ENCODE measurements at regions not wholly inside any gene's neighbourhood (a gene's known extent, or its start where the extent isn't known, plus 50 kb on each side); places are given as distances from the start of the nearest gene placed in this dataset.
"Not testable (repeated sequence)": the region's sequence is repeated elsewhere in the genome, so short reads cannot be mapped to it uniquely, and the experiment has no call there.

GRCh38 chr14:30223966-30224365 is 296.3 kb upstream of the PRKD1 start:
- no peak for DNase-seq (ENCODE audit: low read depth)

- DNase-seq (ENCODE audit: low read depth): no peak
Measured at GRCh38 chr14:30225176-30225575, 297.5 kb upstream of the PRKD1 start.

GRCh38 chr14:30227436-30227835 is 299.8 kb upstream of the PRKD1 start:
- no peak for DNase-seq (ENCODE audit: low read depth)

GRCh38 chr14:30227876-30228275 is 300.2 kb upstream of the PRKD1 start:
- no peak for DNase-seq (ENCODE audit: low read depth)

- no peak for DNase-seq (ENCODE audit: low read depth)
Measured at GRCh38 chr14:30230719-30231118, 303.1 kb upstream of the PRKD1 start.

- DNase-seq (ENCODE audit: low read depth): no peak
Measured at GRCh38 chr14:30234966-30235365, 307.3 kb upstream of the PRKD1 start.

GRCh38 chr14:30235485-30235884 is 307.8 kb upstream of the PRKD1 start:
- no peak for DNase-seq (ENCODE audit: low read depth)

GRCh38 chr14:30238936-30239335 is 311.3 kb upstream of the PRKD1 start:
- DNase-seq (ENCODE audit: low read depth): no peak

- no peak for DNase-seq (ENCODE audit: low read depth)
Measured at GRCh38 chr14:30240018-30240417, 312.4 kb upstream of the PRKD1 start.

GRCh38 chr14:30240685-30241084 is 313.0 kb upstream of the PRKD1 start:
- DNase-seq (ENCODE audit: low read depth): no peak

- no peak for DNase-seq (ENCODE audit: low read depth)
Measured at GRCh38 chr14:30242744-30243143, 315.1 kb upstream of the PRKD1 start.

- no peak for DNase-seq (ENCODE audit: low read depth)
Measured at GRCh38 chr14:30243207-30243606, 315.6 kb upstream of the PRKD1 start.

- DNase-seq (ENCODE audit: low read depth): peak; percentile 44
Measured at GRCh38 chr14:30243805-30244204, 315.2 kb upstream of the G2E3 start.

- not testable (repeated sequence) for DNase-seq (ENCODE audit: low read depth)
Measured at GRCh38 chr14:30244348-30244747, 314.6 kb upstream of the G2E3 start.

- DNase-seq (ENCODE audit: low read depth): no peak
Measured at GRCh38 chr14:30251017-30251416, 307.9 kb upstream of the G2E3 start.

GRCh38 chr14:30251557-30252100 is 307.3 kb upstream of the G2E3 start:
- no peak for DNase-seq (ENCODE audit: low read depth)

GRCh38 chr14:30252151-30252550 is 306.8 kb upstream of the G2E3 start:
- no peak for DNase-seq (ENCODE audit: low read depth)

GRCh38 chr14:30252783-30253674 is 305.9 kb upstream of the G2E3 start:
- DNase-seq (ENCODE audit: low read depth): no peak

GRCh38 chr14:30256627-30257026 is 302.3 kb upstream of the G2E3 start:
- DNase-seq (ENCODE audit: low read depth): no peak

- DNase-seq (ENCODE audit: low read depth): no peak
Measured at GRCh38 chr14:30257946-30258661, 300.9 kb upstream of the G2E3 start.

- no peak for DNase-seq (ENCODE audit: low read depth)
Measured at GRCh38 chr14:30260833-30261607, 297.9 kb upstream of the G2E3 start.

GRCh38 chr14:30264161-30264560 is 294.8 kb upstream of the G2E3 start:
- DNase-seq (ENCODE audit: low read depth): no peak

Data from non-pigmented ciliary epithelial cell (primary cell).